Putamen (tissue), 1 donor: ENCODE measurements at regions not wholly inside any gene's neighbourhood (a gene's known extent, or its start where the extent isn't known, plus 50 kb on each side); places are given as distances from the start of the nearest gene placed in this dataset.
"Not testable (repeated sequence)": the region's sequence is repeated elsewhere in the genome, so short reads cannot be mapped to it uniquely, and the experiment has no call there.

Experiments
- DNase-seq: peaks from one replicate; pipeline ENCODE4 v3.0.0-alpha.2; 2016; ENCODE audit warnings: low spot score

- DNase-seq = no peak
Observed at GRCh38 chr5:135776457-135776856, 58.0 kb upstream of the SLC25A48 start.

GRCh38 chr5:135761746-135762145 lies 72.7 kb upstream of the SLC25A48 start:
- DNase-seq = no peak

GRCh38 chr5:135759149-135759784 lies 75.2 kb upstream of the SLC25A48 start:
- DNase-seq = no peak

GRCh38 chr5:135753990-135754389 lies 80.5 kb upstream of the SLC25A48 start:
- DNase-seq = no peak

- no peak for DNase-seq
Observed at GRCh38 chr5:135750506-135750905, 84.0 kb upstream of the SLC25A48 start.

GRCh38 chr5:135747824-135748223 lies 86.6 kb upstream of the SLC25A48 start:
- no peak for DNase-seq

GRCh38 chr5:135745897-135746500 lies 88.5 kb upstream of the SLC25A48 start:
- no peak for DNase-seq

GRCh38 chr5:135743705-135744411 lies 90.6 kb upstream of the SLC25A48 start:
- no peak for DNase-seq

- no peak for DNase-seq
Observed at GRCh38 chr5:135743181-135743580, 91.3 kb upstream of the SLC25A48 start.

GRCh38 chr5:135742240-135742639 lies 92.2 kb upstream of the SLC25A48 start:
- not testable (repeated sequence) for DNase-seq

GRCh38 chr5:135741040-135741439 lies 93.4 kb upstream of the SLC25A48 start:
- DNase-seq = no peak

GRCh38 chr5:135740475-135740874 lies 94.0 kb upstream of the SLC25A48 start:
- no peak for DNase-seq

- no peak for DNase-seq
Observed at GRCh38 chr5:135739383-135739981, 95.0 kb upstream of the SLC25A48 start.

GRCh38 chr5:135738564-135738875 lies 95.9 kb upstream of the SLC25A48 start:
- DNase-seq = no peak

- no peak for DNase-seq
Observed at GRCh38 chr5:135737701-135738563, 96.5 kb upstream of the SLC25A48 start.

GRCh38 chr5:135736952-135737351 lies 97.5 kb upstream of the SLC25A48 start:
- not testable (repeated sequence) for DNase-seq

GRCh38 chr5:135735831-135736230 lies 98.6 kb upstream of the SLC25A48 start:
- DNase-seq = no peak

GRCh38 chr5:135734956-135735355 lies 99.5 kb upstream of the SLC25A48 start:
- DNase-seq = not testable (repeated sequence)

- DNase-seq = not testable (repeated sequence)
Observed at GRCh38 chr5:135731034-135731433, 103.4 kb upstream of the SLC25A48 start.

GRCh38 chr5:135730161-135730560 lies 104.3 kb upstream of the SLC25A48 start:
- not testable (repeated sequence) for DNase-seq

GRCh38 chr5:135729321-135729786 lies 105.1 kb upstream of the SLC25A48 start:
- DNase-seq = no peak

- no peak for DNase-seq
Observed at GRCh38 chr5:135724617-135725016, 109.8 kb upstream of the SLC25A48 start.
